GM23338 (cell line): ENCODE measurements at regions not wholly inside any gene's neighbourhood (a gene's known extent, or its start where the extent isn't known, plus 50 kb on each side); places are given as distances from the start of the nearest gene placed in this dataset.

Experiments
- ATAC-seq: fragments of 200-7000 bp; cut with Tn5 transposase; 3 replicates; pipeline ENCODE4 v1.9.1; 2020
- DNase-seq: peaks from one replicate; pipeline ENCODE4 v3.0.0-alpha.2; 2015; ENCODE audit warnings: low spot score
- H2AFZ ChIP-seq: fragments of 200-600 bp; sonication (generic); 2 replicates; pipeline ENCODE4 v1.8.0; 2016; ENCODE audit warnings: antibody characterized with exemption, mild to moderate bottlenecking, moderate library complexity
- H3F3A ChIP-seq: fragments of 200-600 bp; sonication (generic); replicated peaks from 2 replicates; pipeline ENCODE4 v1.8.0; 2017; ENCODE audit warnings: antibody characterized with exemption, mixed run types, low read depth
- H3K27ac ChIP-seq: fragments of 200-600 bp; sonication (generic); 2 replicates; pipeline ENCODE4 v1.6.1; 2016; ENCODE audit warnings: low read depth
- H3K27me3 ChIP-seq: fragments of 200-600 bp; sonication (generic); 2 replicates; pipeline ENCODE4 v1.8.0; 2016; ENCODE audit warnings: mild to moderate bottlenecking, mixed run types, moderate library complexity; ENCODE audit not compliant: insufficient read depth
- H3K36me3 ChIP-seq: fragments of 200-600 bp; sonication (generic); 2 replicates; pipeline ENCODE4 v1.8.0; 2016; ENCODE audit warnings: mild to moderate bottlenecking; ENCODE audit not compliant: insufficient read depth
- H3K4me1 ChIP-seq: fragments of 200-600 bp; sonication (generic); 2 replicates; pipeline ENCODE4 v1.8.0; 2016; ENCODE audit warnings: mild to moderate bottlenecking, moderate library complexity; ENCODE audit not compliant: insufficient read depth
- H3K4me2 ChIP-seq: fragments of 200-600 bp; sonication (generic); 2 replicates; pipeline ENCODE4 v1.7.1; 2017; ENCODE audit warnings: mixed run types
- H3K4me3 ChIP-seq: fragments of 200-600 bp; sonication (generic); 2 replicates; pipeline ENCODE4 v1.6.1; 2016; ENCODE audit warnings: mixed run types
- H3K79me2 ChIP-seq: fragments of 200-600 bp; sonication (generic); replicated peaks from 2 replicates; pipeline ENCODE4 v1.8.0; 2017; ENCODE audit warnings: mild to moderate bottlenecking; ENCODE audit not compliant: insufficient read depth
- H3K9me2 ChIP-seq: fragments of 200-600 bp; sonication (generic); 2 replicates; pipeline ENCODE4 v1.8.0; 2017; ENCODE audit not compliant: insufficient read depth
- H4K20me1 ChIP-seq: fragments of 200-600 bp; sonication (generic); replicated peaks from 2 replicates; pipeline ENCODE4 v1.8.0; 2017; ENCODE audit warnings: mild to moderate bottlenecking; ENCODE audit not compliant: insufficient read depth
- H3K27ac Mint-ChIP-seq: 2 replicates; pipeline ENCODE4 v1.8.0; 2020; ENCODE audit warnings: inconsistent platforms, mild to moderate bottlenecking, moderate library complexity, mixed read lengths
- H3K27me3 Mint-ChIP-seq: 3 replicates; pipeline ENCODE4 v1.8.0; 2022; ENCODE audit warnings: low read depth, mild to moderate bottlenecking, moderate library complexity, mixed read lengths, inconsistent platforms; ENCODE audit not compliant: insufficient read depth, poor library complexity
- H3K36me3 Mint-ChIP-seq: 3 replicates; pipeline ENCODE4 v1.8.0; 2021; ENCODE audit warnings: low read depth, mild to moderate bottlenecking, inconsistent platforms, moderate library complexity, mixed read lengths
- H3K4me1 Mint-ChIP-seq: 3 replicates; pipeline ENCODE4 v1.8.0; 2020; ENCODE audit warnings: mild to moderate bottlenecking, inconsistent platforms, mixed read lengths
- H3K4me3 Mint-ChIP-seq: 3 replicates; pipeline ENCODE4 v1.8.0; 2021; ENCODE audit warnings: moderate library complexity, mild to moderate bottlenecking, inconsistent platforms, mixed read lengths
- H3K9me3 Mint-ChIP-seq: 3 replicates; pipeline ENCODE4 v1.8.0; 2020; ENCODE audit warnings: moderate library complexity, mild to moderate bottlenecking, inconsistent platforms, mixed read lengths
- CREB1 ChIP-seq: fragments of 250-450 bp; sonication (Bioruptor Pico); IDR thresholded peaks from 2 replicates; pipeline ENCODE4 v1.5.0; 2020; ENCODE audit warnings: low read depth, mild to moderate bottlenecking, moderate library complexity
- EZH2 ChIP-seq: fragments of 200-600 bp; sonication (generic); IDR thresholded peaks from one replicate; pipeline ENCODE4 v1.8.0; 2017; ENCODE audit warnings: antibody characterized with exemption, mild to moderate bottlenecking, low read depth; ENCODE audit not compliant: unreplicated experiment
- EZH2phosphoT487 ChIP-seq: fragments of 200-600 bp; sonication (generic); IDR thresholded peaks from one replicate; pipeline ENCODE4 v1.8.1; 2018; ENCODE audit warnings: antibody characterized with exemption; ENCODE audit not compliant: unreplicated experiment
- JUNB ChIP-seq: IDR thresholded peaks from one replicate; pipeline ENCODE4 v1.6.1; 2016; ENCODE audit warnings: antibody characterized with exemption; ENCODE audit not compliant: unreplicated experiment
- NANOG ChIP-seq: IDR thresholded peaks from 2 replicates; pipeline ENCODE4 v1.6.1; 2016; ENCODE audit warnings: antibody characterized with exemption, borderline replicate concordance
- POLR2AphosphoS5 ChIP-seq: IDR thresholded peaks from 2 replicates; pipeline ENCODE4 v1.6.1; 2016; ENCODE audit warnings: antibody characterized with exemption, low read depth
- STAT1 ChIP-seq: IDR thresholded peaks from one replicate; pipeline ENCODE4 v1.6.1; 2016; ENCODE audit warnings: antibody characterized with exemption; ENCODE audit not compliant: unreplicated experiment
- ZNF114 ChIP-seq: fragments of 250-450 bp; sonication (Bioruptor Pico); IDR thresholded peaks from 2 replicates; pipeline ENCODE4 v1.5.0; 2020; ENCODE audit warnings: mild to moderate bottlenecking, moderate library complexity
- ZNF331 ChIP-seq: fragments of 250-450 bp; sonication (Bioruptor Pico); IDR thresholded peaks from 2 replicates; pipeline ENCODE4 v1.5.0; 2020; ENCODE audit warnings: low read depth, mild to moderate bottlenecking, moderate library complexity
- TF ChIP-seq, protein P1 (sequence below): fragments of 250-450 bp; sonication (Bioruptor Pico); IDR thresholded peaks from 2 replicates; pipeline ENCODE4 v1.5.0; 2020; ENCODE audit warnings: mild to moderate bottlenecking, moderate library complexity
- TF ChIP-seq, protein P2 (sequence below): IDR thresholded peaks from one replicate; pipeline ENCODE4 v1.6.1; 2018; ENCODE audit warnings: antibody characterized with exemption; ENCODE audit not compliant: unreplicated experiment
- TF ChIP-seq, protein P3 (sequence below): IDR thresholded peaks from 2 replicates; pipeline ENCODE4 v1.6.1; 2016; ENCODE audit warnings: antibody characterized with exemption

DNA sequence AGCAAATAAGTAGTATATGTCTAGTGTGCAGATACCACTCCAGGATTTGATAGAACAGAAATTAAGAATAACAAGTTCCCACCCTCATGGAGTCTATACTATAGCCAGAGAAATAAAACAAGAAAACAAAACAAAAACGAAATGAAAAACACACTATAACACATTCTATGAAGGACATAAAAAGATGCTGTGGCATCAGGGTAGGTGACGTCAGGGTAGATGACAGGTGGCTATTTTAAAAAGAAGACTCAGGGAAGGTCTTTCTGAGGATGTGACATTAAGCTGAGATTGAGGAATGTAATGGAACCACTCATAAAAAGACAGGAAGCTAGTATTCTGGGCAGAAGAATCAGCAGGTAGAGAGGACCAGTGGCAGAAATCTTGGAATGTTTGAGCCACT, 469.6 kb downstream of the RAP2B start:
- Histone ChIP-seq H3K9me2 (0 out of 2 replicates have a peak, but pooled peaks cover 8% of the 10 kb centered on the region), H3K27me3 (no peaks in the 10 kb centered on the region), H2AFZ (no peak overlapping the region; the same call in 1 of the 2 replicates), H3K4me1 (peaks cover 3% of the 10 kb centered on the region; the same call in 1 of the 2 replicates), H3K4me3 (no peak overlapping the region), H3K27ac (no peak overlapping the region), H4K20me1 (no peaks in the 10 kb centered on the region), H3F3A (no peaks in the 10 kb centered on the region), H3K36me3 (no peaks in the 10 kb centered on the region), H3K4me2 (no peak overlapping the region), H3K79me2 (no peaks in the 10 kb centered on the region)
- Mint-ChIP-seq H3K9me3 (no peaks in the 10 kb centered on the region), H3K27ac (no peak overlapping the region), H3K36me3 (no peaks in the 10 kb centered on the region), H3K27me3 (peaks cover 2% of the 10 kb centered on the region), H3K4me1 (peaks cover 5% of the 10 kb centered on the region), H3K4me3 (no peak overlapping the region)
- DNase-seq = no peak
- ATAC-seq = no peak
- TF ChIP-seq CREB1 (no peak), ZNF331 (CRISPR knock-in tag) (no peak), EZH2phosphoT487 (no peak)

DNA sequence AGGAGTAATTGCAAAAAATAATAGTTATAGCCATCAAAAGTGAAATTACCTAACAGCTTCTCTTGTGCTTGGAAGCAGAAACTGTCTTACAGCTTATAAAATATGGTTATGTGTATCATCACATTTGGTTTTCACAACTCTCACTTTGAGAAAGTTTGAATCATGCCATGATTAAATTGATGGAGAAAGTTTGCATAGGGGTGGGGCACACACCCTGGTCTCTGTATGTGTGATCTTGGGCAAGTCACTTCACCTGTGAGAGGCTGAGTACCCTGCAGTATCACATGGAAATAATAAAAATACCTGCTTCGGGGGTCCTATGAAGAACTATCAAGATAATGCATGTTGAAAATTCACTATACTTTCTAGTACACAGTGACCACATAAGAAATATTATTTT, 471.4 kb downstream of the RAP2B start:
- Mint-ChIP-seq H3K4me3 (no peak overlapping the region), H3K27me3 (peaks cover 4% of the 10 kb centered on the region), H3K4me1 (peaks cover 5% of the 10 kb centered on the region), H3K9me3 (no peaks in the 10 kb centered on the region), H3K36me3 (no peaks in the 10 kb centered on the region; the same call in 2 of the 3 replicates), H3K27ac (no peak overlapping the region)
- H3K9me2 ChIP-seq = peaks cover 8% of the 10 kb centered on the region; the same call in 1 of the 2 replicates
- no peak overlapping the region for H2AFZ ChIP-seq
- H3K27ac ChIP-seq = no peak overlapping the region
- ATAC-seq = no peak
- H3F3A ChIP-seq = no peaks in the 10 kb centered on the region
- H3K79me2 ChIP-seq = no peaks in the 10 kb centered on the region
- no peak overlapping the region for H3K4me2 ChIP-seq
- DNase-seq = no peak
- H3K36me3 ChIP-seq = no peaks in the 10 kb centered on the region
- no peaks in the 10 kb centered on the region for H3K27me3 ChIP-seq
- H3K4me3 ChIP-seq = no peak overlapping the region
- H3K4me1 ChIP-seq = peaks cover 3% of the 10 kb centered on the region; the same call in 1 of the 2 replicates
- H4K20me1 ChIP-seq = no peaks in the 10 kb centered on the region
- TF ChIP-seq, protein P1, sequence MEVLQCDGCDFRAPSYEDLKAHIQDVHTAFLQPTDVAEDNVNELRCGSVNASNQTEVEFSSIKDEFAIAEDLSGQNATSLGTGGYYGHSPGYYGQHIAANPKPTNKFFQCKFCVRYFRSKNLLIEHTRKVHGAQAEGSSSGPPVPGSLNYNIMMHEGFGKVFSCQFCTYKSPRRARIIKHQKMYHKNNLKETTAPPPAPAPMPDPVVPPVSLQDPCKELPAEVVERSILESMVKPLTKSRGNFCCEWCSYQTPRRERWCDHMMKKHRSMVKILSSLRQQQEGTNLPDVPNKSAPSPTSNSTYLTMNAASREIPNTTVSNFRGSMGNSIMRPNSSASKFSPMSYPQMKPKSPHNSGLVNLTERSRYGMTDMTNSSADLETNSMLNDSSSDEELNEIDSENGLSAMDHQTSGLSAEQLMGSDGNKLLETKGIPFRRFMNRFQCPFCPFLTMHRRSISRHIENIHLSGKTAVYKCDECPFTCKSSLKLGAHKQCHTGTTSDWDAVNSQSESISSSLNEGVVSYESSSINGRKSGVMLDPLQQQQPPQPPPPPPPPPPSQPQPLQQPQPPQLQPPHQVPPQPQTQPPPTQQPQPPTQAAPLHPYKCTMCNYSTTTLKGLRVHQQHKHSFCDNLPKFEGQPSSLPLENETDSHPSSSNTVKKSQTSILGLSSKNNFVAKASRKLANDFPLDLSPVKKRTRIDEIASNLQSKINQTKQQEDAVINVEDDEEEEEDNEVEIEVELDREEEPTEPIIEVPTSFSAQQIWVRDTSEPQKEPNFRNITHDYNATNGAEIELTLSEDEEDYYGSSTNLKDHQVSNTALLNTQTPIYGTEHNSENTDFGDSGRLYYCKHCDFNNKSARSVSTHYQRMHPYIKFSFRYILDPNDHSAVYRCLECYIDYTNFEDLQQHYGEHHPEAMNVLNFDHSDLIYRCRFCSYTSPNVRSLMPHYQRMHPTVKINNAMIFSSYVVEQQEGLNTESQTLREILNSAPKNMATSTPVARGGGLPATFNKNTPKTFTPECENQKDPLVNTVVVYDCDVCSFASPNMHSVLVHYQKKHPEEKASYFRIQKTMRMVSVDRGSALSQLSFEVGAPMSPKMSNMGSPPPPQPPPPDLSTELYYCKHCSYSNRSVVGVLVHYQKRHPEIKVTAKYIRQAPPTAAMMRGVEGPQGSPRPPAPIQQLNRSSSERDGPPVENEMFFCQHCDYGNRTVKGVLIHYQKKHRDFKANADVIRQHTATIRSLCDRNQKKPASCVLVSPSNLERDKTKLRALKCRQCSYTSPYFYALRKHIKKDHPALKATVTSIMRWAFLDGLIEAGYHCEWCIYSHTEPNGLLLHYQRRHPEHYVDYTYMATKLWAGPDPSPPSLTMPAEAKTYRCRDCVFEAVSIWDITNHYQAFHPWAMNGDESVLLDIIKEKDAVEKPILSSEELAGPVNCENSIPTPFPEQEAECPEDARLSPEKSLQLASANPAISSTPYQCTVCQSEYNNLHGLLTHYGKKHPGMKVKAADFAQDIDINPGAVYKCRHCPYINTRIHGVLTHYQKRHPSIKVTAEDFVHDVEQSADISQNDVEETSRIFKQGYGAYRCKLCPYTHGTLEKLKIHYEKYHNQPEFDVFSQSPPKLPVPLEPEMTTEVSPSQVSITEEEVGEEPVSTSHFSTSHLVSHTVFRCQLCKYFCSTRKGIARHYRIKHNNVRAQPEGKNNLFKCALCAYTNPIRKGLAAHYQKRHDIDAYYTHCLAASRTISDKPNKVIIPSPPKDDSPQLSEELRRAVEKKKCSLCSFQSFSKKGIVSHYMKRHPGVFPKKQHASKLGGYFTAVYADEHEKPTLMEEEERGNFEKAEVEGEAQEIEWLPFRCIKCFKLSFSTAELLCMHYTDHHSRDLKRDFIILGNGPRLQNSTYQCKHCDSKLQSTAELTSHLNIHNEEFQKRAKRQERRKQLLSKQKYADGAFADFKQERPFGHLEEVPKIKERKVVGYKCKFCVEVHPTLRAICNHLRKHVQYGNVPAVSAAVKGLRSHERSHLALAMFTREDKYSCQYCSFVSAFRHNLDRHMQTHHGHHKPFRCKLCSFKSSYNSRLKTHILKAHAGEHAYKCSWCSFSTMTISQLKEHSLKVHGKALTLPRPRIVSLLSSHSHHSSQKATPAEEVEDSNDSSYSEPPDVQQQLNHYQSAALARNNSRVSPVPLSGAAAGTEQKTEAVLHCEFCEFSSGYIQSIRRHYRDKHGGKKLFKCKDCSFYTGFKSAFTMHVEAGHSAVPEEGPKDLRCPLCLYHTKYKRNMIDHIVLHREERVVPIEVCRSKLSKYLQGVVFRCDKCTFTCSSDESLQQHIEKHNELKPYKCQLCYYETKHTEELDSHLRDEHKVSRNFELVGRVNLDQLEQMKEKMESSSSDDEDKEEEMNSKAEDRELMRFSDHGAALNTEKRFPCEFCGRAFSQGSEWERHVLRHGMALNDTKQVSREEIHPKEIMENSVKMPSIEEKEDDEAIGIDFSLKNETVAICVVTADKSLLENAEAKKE = no peak
- TF ChIP-seq ZNF331 (CRISPR knock-in tag) = no peak
- no peak for TF ChIP-seq EZH2
- TF ChIP-seq, protein P2, sequence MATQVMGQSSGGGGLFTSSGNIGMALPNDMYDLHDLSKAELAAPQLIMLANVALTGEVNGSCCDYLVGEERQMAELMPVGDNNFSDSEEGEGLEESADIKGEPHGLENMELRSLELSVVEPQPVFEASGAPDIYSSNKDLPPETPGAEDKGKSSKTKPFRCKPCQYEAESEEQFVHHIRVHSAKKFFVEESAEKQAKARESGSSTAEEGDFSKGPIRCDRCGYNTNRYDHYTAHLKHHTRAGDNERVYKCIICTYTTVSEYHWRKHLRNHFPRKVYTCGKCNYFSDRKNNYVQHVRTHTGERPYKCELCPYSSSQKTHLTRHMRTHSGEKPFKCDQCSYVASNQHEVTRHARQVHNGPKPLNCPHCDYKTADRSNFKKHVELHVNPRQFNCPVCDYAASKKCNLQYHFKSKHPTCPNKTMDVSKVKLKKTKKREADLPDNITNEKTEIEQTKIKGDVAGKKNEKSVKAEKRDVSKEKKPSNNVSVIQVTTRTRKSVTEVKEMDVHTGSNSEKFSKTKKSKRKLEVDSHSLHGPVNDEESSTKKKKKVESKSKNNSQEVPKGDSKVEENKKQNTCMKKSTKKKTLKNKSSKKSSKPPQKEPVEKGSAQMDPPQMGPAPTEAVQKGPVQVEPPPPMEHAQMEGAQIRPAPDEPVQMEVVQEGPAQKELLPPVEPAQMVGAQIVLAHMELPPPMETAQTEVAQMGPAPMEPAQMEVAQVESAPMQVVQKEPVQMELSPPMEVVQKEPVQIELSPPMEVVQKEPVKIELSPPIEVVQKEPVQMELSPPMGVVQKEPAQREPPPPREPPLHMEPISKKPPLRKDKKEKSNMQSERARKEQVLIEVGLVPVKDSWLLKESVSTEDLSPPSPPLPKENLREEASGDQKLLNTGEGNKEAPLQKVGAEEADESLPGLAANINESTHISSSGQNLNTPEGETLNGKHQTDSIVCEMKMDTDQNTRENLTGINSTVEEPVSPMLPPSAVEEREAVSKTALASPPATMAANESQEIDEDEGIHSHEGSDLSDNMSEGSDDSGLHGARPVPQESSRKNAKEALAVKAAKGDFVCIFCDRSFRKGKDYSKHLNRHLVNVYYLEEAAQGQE = no peak
- TF ChIP-seq JUNB = no peak
- TF ChIP-seq POLR2AphosphoS5 = no peak
- no peak for TF ChIP-seq CREB1
- no peak for TF ChIP-seq EZH2phosphoT487
- TF ChIP-seq STAT1 = no peak
- TF ChIP-seq, protein P3, sequence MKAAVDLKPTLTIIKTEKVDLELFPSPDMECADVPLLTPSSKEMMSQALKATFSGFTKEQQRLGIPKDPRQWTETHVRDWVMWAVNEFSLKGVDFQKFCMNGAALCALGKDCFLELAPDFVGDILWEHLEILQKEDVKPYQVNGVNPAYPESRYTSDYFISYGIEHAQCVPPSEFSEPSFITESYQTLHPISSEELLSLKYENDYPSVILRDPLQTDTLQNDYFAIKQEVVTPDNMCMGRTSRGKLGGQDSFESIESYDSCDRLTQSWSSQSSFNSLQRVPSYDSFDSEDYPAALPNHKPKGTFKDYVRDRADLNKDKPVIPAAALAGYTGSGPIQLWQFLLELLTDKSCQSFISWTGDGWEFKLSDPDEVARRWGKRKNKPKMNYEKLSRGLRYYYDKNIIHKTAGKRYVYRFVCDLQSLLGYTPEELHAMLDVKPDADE = no peak
- no peak for TF ChIP-seq NANOG
- no peak for TF ChIP-seq ZNF114 (CRISPR knock-in tag)
